ENCODE measurements at regions not wholly inside any gene's neighbourhood (a gene's known extent, or its start where the extent isn't known, plus 50 kb on each side); places are given as distances from the start of the nearest gene placed in this dataset.
A peak's percentile ranks its signal among the peaks of the same experiment; 100 is the strongest.

GRCh38 chr3:177673112-177673914, 476.0 kb upstream of the TBL1XR1 start:
- DNase-seq (ENCODE audit: low read depth in 2 of 2) = no peak

GRCh38 chr3:177674186-177674585, 476.9 kb upstream of the TBL1XR1 start:
- no peak for DNase-seq (ENCODE audit: low read depth in 2 of 2)

- no peak for DNase-seq (ENCODE audit: low read depth in 2 of 2)
These were observed 478.9 kb upstream of the TBL1XR1 start for GRCh38 chr3:177676148-177676547.

GRCh38 chr3:177676947-177677587, 479.8 kb upstream of the TBL1XR1 start:
- DNase-seq (ENCODE audit: low read depth in 2 of 2) = no peak

GRCh38 chr3:177679568-177680471, 482.5 kb upstream of the TBL1XR1 start:
- peak; percentile 5 to 11 for DNase-seq (ENCODE audit: low read depth in 2 of 2)

GRCh38 chr3:177680472-177680821, 483.2 kb upstream of the TBL1XR1 start:
- no peak for DNase-seq (ENCODE audit: low read depth in 2 of 2)

- no peak for DNase-seq (ENCODE audit: low read depth in 2 of 2)
These were observed 483.9 kb upstream of the TBL1XR1 start for GRCh38 chr3:177681156-177681555.

- no peak for DNase-seq (ENCODE audit: low read depth in 2 of 2)
These were observed 484.6 kb upstream of the TBL1XR1 start for GRCh38 chr3:177681852-177682251.

GRCh38 chr3:177683586-177683985, 486.3 kb upstream of the TBL1XR1 start:
- DNase-seq (ENCODE audit: low read depth in 2 of 2) = no peak

GRCh38 chr3:177686671-177687070, 489.4 kb upstream of the TBL1XR1 start:
- no peak for DNase-seq (ENCODE audit: low read depth in 2 of 2)

GRCh38 chr3:177687291-177687690, 490.0 kb upstream of the TBL1XR1 start:
- DNase-seq (ENCODE audit: low read depth in 2 of 2) = no peak

- no peak for DNase-seq (ENCODE audit: low read depth in 2 of 2)
These were observed 490.9 kb upstream of the TBL1XR1 start for GRCh38 chr3:177688152-177688551.

GRCh38 chr3:177689077-177689476, 491.8 kb upstream of the TBL1XR1 start:
- DNase-seq (ENCODE audit: low read depth in 2 of 2) = no peak

GRCh38 chr3:177689869-177690268, 492.6 kb upstream of the TBL1XR1 start:
- DNase-seq (ENCODE audit: low read depth in 2 of 2) = no peak

GRCh38 chr3:177690306-177690705, 493.0 kb upstream of the TBL1XR1 start:
- DNase-seq (ENCODE audit: low read depth in 2 of 2) = no peak

- DNase-seq (ENCODE audit: low read depth in 2 of 2) = no peak
These were observed 495.2 kb upstream of the TBL1XR1 start for GRCh38 chr3:177692304-177692975.

GRCh38 chr3:177693616-177694264, 496.5 kb upstream of the TBL1XR1 start:
- DNase-seq (ENCODE audit: low read depth in 2 of 2) = no peak

- no peak for DNase-seq (ENCODE audit: low read depth in 2 of 2)
These were observed 497.0 kb upstream of the TBL1XR1 start for GRCh38 chr3:177694316-177694715.

- DNase-seq (ENCODE audit: low read depth in 2 of 2) = no peak
These were observed 497.7 kb upstream of the TBL1XR1 start for GRCh38 chr3:177694951-177695350.

GRCh38 chr3:177700117-177700516, 502.8 kb upstream of the TBL1XR1 start:
- DNase-seq (ENCODE audit: low read depth in 2 of 2) = no peak

GRCh38 chr3:177703788-177704187, 506.5 kb upstream of the TBL1XR1 start:
- no peak for DNase-seq (ENCODE audit: low read depth in 2 of 2)

Measured in stimulated activated CD8-positive, alpha-beta memory T cell treated with anti-CD3 and anti-CD28 coated beads, Interleukin-2, amount 100 ng/mL, for 48 hours (primary cell).